GM18909 (cell line): ENCODE measurements at regions not wholly inside any gene's neighbourhood (a gene's known extent, or its start where the extent isn't known, plus 50 kb on each side); places are given as distances from the start of the nearest gene placed in this dataset.
"Not testable (repeated sequence)": the region's sequence is repeated elsewhere in the genome, so short reads cannot be mapped to it uniquely, and the experiment has no call there.

Source experiments
- ATAC-seq: cut with Tn5 transposase; IDR thresholded peaks from one replicate; pipeline ENCODE4 v1.9.1; 2021; ENCODE audit warnings: mild to moderate bottlenecking; ENCODE audit not compliant: unreplicated experiment, poor library complexity

DNA sequence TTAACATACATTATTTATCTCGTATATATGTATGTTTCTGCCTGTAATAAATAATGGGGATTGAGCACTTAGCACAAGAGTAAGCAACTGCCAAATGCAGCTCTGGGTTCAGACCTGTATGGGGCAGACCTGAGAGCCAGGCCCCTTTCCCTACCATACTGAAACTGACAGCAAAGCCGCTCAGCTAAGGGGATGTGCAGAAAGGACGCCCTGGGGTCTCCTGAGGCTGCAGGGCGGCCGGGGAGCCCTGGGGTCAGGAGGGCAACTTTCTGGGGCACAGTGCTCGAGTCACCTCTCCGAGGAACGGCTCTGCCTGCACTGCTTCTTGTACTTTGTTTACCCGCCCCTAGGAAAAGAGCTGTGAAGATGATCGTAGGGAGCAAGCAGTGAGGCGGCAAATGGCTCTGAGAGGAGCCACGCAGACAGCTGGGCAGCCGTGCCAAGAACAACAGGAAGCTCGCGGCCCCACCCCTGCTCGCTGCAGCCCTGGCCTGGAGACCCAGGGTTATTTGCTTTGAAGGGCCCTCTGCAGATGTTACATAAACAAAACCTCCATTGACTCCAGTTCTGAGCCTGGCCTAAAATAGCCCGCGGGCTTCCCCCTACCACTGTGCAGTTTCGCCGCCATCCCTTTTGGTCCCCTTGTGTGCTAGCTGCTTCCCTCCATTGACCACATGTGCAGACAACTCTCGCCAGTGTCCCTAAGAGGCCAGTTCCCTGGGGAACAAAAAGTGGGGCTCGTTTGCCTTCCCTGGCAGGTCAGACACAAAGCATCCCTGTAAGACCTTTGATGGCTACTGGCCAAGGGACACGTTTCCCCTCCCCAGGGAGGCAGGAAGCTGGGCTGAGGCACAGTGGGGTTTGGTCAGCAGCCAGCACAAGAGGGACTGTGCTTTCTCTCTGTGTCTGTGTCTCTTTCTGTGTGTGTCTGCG lies 111.3 kb upstream of the LNX1 start:
- ATAC-seq, result peak; percentile 81

- ATAC-seq, result not testable (repeated sequence)
Measured at GRCh38 chr4:53701260-53701659, 110.0 kb upstream of the LNX1 start.

- not testable (repeated sequence) for ATAC-seq
Measured at GRCh38 chr4:53699310-53699709, 108.0 kb upstream of the LNX1 start.

- ATAC-seq, result no peak
Measured at GRCh38 chr4:53697016-53697685, 105.9 kb upstream of the LNX1 start.

DNA sequence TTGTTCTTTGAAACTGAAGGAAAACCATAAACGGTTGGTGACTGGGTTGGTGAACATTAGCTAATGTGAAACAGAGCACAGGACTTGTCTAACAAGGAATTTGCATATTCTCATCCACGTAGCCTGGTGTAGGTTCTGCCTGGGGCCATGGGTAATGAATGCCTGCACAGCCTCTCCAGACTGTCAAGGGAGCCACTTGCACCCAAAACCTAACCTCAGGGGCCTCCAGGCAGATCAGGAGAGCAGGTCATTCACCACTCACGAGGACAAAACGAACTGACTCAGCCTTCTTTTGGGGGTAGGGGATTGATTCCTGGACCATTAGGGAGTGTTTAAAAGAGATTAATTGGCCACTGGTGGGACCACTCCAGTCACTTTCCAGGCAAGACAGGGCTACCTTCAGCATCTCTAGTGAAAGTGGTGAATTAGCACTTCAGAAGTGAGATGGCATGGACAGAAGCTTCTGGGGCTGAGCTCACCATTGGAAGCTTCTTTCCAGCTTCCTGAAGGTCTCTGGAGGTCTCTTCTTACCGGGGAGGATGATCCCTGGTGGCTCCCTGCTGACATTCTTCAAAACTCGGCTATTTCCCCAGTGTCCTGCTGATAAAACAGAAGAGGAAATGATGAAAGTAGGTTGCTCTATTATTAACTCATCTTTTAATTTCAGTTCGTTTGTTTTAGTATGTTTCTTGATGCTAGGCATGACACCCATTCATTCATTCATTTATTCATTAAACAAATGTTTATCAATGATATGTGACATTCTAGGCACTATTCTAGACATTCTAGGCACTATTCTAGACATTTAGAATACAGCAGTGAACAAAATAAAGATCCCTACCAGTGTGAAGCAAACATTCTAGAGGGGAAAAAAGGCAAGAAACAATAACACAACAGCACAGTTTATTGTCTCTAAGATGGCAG lies 104.5 kb upstream of the LNX1 start:
- peak; percentile 90 for ATAC-seq

GRCh38 chr4:53694666-53695065 lies 103.4 kb upstream of the LNX1 start:
- ATAC-seq, result no peak

DNA sequence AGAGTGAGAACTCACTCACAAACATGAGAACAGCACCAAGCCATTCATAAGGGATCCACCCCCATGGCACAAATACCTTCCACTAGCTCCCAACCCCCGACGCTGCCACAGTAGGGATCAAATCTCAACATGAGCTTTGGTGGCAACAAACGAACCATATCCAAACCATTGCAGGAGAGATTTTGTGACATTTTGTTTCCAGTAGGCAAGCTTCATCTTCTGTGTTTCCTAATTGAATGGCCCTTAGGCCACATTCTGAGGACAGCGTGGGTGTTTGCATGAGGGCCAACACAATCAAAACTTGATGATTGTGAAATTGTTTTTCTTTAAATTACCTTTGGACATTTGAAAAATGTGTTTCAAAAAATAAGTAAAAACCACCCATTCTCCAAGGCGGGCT lies 102.6 kb upstream of the LNX1 start:
- ATAC-seq, result no peak

GRCh38 chr4:53693408-53693807 lies 102.1 kb upstream of the LNX1 start:
- ATAC-seq, result no peak

DNA sequence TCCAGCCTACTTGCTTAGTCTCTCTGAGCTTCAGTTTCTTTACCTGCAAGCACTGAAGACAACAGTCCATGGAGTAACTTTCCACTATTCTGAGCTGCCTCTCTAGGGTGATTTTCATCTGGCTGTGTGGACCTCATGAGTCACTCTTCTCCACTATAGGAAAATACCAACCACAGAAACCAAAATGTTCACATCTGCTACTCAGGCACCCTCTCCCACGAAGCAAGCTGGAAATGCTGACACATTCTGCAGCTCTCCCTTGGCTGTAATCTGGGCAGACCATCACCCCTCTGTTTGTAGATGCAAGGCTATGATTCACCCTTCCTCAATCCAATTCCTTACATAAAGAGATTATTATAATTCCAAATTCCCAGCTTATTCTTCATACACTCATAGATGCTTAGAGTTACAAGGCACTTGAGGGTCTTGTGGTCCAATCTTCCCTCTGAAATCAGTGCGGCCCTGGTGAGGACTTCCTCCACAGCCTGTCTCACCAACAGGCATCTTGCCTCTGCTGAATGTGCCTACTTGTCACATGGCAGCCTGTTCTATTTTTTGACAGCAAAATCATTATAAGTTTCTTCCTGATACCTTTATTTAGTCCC lies 97.0 kb upstream of the LNX1 start:
- ATAC-seq, result peak; percentile 96

GRCh38 chr4:53686521-53686920 lies 95.2 kb upstream of the LNX1 start:
- no peak for ATAC-seq

DNA sequence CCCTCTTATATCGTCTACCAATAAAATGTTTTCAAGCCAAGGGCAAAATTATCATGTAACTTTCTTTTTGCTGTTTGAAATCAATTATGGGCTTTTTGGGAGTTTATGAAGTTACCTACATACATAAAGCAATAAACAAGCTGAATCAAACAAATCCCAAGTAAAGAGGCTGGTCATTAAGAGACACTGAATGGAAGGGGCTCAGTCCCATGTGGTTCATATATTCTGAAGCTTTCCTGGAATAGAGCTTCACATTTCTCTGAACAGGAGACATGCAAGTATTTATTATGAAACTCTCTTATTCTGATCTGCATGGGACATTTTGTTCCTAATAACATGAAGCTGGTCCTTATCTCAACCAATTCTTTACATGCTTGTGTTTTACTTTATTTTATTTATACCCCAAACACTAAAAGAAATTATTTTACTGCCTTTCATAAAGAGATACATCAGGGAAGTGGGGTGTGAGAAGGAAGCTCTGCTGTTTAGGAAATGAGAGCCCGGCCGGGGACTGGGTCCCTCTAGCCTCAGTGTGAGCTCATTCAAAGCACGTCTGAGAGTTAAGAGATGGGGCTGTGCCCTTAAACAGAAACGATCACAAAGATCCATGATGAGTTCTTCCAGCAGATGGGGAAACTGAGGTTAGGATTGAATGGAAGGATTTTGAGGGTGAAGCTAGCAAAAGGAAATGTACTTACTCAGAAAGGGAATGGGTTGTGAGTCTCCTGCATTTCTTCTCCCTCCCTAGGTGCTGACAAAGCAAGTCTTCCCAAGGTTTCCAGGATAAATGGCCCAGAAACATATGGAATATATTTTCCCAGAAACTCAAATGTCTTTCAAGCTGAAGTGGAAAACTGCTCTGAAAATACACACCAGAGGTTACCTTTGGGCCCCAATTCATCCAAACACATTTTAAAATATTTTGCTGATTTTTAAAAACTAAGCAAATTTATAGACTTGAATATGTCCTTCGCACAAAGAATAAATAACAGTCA lies 93.1 kb upstream of the LNX1 start:
- ATAC-seq, result no peak

DNA sequence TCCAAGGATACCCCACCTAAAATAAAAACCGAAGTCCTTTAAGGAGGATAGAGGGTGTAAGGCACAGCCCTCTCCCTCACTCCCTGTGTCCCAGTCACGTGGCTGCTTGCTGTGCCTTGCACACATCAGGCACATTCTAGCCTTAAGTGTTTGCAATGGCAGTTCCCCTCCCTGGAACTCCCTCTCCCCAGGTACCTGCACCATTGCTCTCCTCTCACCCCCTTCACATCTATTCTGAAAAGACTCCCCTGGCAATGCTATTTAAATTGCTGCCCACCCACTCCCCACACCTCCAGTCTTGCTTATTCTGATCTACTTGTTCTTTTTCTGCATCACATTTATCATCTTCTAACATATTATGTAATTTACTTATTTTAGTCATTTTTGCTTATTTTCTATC lies 91.6 kb upstream of the LNX1 start:
- ATAC-seq, result no peak

- ATAC-seq, result no peak
Measured at GRCh38 chr4:53682196-53682595, 90.9 kb upstream of the LNX1 start.

- no peak for ATAC-seq
Measured at GRCh38 chr4:53680598-53680997, 89.3 kb upstream of the LNX1 start.

DNA sequence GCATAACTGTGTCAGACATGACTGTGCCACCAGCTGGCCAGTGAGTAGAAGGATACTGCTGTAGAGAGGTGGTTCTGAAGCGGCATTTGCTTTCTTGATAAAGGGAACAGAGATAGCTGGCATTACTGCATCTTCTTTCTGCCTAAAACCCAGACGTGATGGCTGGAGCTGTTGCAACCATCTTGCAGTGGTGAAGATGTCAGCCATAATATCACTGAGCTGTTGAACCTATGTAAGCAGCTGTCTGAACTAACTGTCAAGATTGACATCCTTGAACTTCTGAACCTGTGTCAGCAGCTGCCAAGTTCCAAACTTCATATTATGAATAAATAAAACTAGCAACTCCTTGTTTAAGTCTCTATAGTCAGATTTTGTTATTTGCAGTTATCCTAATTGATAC lies 88.9 kb upstream of the LNX1 start:
- no peak for ATAC-seq

DNA sequence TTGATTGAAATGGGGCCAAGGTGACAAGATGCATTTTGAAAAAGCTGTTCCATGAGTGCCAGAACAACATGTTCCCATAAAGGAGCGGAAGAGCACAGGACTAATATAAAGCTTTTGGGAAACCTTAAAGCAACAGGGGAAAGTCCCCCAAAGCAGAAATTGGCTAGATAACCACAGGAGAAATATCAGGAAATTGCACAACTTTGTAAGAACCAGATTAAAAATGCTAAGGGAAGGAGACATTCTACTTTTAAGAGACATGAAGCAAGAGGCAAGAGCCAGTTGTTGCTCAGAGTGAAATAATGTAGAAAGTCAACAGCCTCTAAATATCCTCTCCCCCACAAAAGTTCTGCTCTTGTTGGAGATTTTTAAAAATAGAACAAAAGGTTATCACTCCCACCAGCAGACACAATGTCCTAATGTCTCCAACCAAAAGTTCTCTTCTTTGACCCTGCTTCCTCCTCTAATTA lies 85.2 kb upstream of the LNX1 start:
- no peak for ATAC-seq

- no peak for ATAC-seq
Measured at GRCh38 chr4:53674903-53675302, 83.6 kb upstream of the LNX1 start.

DNA sequence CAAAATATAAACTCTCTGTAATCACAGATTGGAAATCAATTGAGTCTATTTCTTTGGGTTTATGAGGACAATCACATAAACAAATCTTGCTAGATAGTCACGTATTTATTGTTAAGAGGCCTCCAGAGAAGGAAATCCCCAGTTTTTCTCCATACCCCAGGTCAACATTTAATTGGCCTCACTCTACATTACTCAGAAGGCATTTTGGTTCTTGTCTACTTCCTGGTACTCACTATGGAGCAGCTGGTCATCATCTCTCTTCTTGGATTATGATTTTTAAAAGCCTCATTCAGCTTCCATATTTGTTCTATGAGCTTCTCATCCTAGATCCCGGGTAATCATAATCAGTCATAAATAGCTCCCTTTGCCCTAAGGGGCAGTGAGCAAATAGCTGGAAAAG lies 81.6 kb upstream of the LNX1 start:
- ATAC-seq, result no peak

DNA sequence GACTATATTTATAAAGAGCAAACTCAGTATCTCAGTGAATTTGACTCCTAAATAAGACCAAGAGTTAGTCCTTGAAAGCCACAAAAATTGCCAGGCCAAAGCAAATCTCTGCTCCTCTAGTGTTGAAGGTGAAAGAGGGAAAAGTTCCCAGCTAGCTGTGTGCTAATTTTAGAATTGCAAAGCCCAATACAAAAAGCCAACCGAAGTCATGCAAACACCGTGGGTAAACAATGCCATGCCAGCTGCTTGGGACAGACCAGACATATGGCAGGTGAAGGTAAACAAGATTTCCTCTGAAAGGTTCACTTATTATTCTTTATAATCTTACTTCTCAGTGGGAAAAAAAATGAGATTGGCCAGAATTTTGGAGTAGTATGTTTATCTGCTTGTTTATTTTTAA lies 80.5 kb upstream of the LNX1 start:
- ATAC-seq, result no peak
